ENCODE measurements at regions not wholly inside any gene's neighbourhood (a gene's known extent, or its start where the extent isn't known, plus 50 kb on each side); places are given as distances from the start of the nearest gene placed in this dataset.

DNA sequence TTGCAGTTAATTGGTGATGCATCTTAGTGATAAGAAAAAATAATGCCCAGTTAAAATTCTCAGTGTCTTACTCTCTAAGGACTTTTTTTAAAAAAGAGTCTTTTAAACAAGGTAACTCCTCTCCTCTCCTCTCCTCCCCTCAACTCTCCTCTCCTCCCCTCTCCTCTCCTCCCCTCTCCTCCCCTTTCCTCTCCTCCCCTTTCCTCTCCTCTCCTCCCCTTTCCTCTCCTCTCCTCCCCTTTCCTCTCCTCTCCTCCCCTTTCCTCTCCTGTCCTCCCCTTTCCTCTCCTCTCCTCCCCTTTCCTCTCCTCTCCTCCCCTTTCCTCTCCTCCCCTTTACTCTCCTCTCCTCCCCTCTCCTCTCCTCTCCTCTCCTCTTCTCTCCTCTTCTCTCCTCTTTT lies 675.9 kb upstream of the RBFOX1 start:
- TF ChIP-seq, protein P1, sequence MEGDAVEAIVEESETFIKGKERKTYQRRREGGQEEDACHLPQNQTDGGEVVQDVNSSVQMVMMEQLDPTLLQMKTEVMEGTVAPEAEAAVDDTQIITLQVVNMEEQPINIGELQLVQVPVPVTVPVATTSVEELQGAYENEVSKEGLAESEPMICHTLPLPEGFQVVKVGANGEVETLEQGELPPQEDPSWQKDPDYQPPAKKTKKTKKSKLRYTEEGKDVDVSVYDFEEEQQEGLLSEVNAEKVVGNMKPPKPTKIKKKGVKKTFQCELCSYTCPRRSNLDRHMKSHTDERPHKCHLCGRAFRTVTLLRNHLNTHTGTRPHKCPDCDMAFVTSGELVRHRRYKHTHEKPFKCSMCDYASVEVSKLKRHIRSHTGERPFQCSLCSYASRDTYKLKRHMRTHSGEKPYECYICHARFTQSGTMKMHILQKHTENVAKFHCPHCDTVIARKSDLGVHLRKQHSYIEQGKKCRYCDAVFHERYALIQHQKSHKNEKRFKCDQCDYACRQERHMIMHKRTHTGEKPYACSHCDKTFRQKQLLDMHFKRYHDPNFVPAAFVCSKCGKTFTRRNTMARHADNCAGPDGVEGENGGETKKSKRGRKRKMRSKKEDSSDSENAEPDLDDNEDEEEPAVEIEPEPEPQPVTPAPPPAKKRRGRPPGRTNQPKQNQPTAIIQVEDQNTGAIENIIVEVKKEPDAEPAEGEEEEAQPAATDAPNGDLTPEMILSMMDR (IDR thresholded peaks at IDR 0.05): no peak
- H3K4me3 ChIP-seq: no peak overlapping the region
- H3K27ac ChIP-seq: no peak overlapping the region
- H3K9ac ChIP-seq (ENCODE audit: low read depth in 2 of 2, low read length in 2 of 2): no peak overlapping the region
- H3K36me3 ChIP-seq: no peaks in the 10 kb centered on the region
- H3K9me3 ChIP-seq: no peaks in the 10 kb centered on the region
- no peaks in the 10 kb centered on the region for H3K27me3 ChIP-seq
- no peaks in the 10 kb centered on the region for H3K4me1 ChIP-seq
- intact Hi-C loops (cut with DNase I): no loop called here
- no peak for DNase-seq

DNA sequence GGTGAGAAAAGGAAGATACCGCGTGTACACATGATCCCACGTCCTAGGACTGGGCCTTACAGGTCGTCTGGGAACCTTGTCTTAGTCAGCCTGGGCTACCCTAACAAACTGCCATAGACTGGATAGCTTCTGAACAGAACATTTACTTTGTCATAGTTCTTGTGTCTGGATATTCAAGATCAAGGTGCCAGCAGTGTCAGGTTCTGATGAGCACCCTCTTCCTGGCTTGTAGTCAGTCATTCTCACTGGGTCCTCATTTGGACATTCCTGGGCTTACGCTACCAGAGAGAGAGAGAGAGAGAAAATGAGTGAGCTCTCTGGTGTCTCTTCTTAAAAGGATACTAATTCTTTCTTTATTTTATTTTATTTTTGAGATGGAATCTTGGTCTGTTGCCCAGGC lies 685.8 kb upstream of the RBFOX1 start:
- intact Hi-C loops (cut with DNase I): no loop called here
- H3K27me3 ChIP-seq: no peaks in the 10 kb centered on the region

DNA sequence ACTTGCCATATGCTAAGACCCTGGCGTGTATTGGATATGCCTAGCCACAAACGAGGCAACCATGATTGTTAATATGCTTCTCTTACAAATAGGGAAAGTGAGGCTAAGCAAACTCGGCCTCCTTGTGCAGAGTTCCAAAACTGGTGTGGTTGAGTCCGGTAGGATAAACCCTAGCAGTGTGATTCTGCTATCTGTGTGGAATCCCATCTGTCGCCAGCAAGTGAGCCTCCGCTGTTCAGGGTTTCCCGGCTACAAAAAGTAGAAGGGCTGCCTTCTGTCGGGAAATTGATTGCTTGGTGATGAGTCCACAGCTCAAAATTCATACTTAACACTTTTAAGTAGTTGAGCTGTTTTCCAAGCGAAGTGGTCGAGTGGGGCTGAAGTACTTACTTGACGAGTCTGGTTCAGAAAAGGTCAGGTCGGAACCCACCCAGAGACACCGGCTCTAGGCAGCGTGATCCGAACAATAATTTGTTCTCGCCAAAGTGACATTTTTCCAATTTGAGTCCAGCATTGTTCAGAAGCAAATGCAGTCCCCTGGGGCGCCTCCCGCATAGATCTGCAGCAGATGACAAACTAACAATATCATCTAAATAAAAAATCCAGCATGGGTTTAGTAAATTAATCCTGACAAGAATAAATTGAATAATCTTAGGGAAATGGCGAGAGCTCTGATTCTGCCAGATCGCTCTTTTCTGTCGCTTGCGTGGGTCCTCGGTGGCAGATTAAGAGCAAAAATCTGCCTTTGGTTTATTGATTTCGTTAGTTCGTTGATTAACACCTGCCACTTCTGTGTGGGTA lies 686.7 kb upstream of the RBFOX1 start:
- Histone ChIP-seq H3K36me3 (no peaks in the 10 kb centered on the region), H3K4me1 (no peaks in the 10 kb centered on the region), H3K27me3 (no peaks in the 10 kb centered on the region), H3K27ac (no peak overlapping the region), H3K4me3 (no peak overlapping the region), H3K9me3 (no peaks in the 10 kb centered on the region), H3K9ac (ENCODE audit: low read depth in 2 of 2, low read length in 2 of 2) (no peak overlapping the region)
- TF ChIP-seq, protein P1 (IDR thresholded peaks at IDR 0.05): no peak
- DNase-seq: no peak
- intact Hi-C loops (cut with DNase I): no loop called here

More for the DNA sequence above, 685.8 kb upstream of the RBFOX1 start:
- no peak overlapping the region for H3K4me3 ChIP-seq
- TF ChIP-seq, protein P1 (IDR thresholded peaks at IDR 0.05): no peak
- no peaks in the 10 kb centered on the region for H3K9me3 ChIP-seq
- H3K9ac ChIP-seq (ENCODE audit: low read depth in 2 of 2, low read length in 2 of 2): no peak overlapping the region
- DNase-seq: no peak
- no peak overlapping the region for H3K27ac ChIP-seq
- H3K4me1 ChIP-seq: no peaks in the 10 kb centered on the region
- H3K36me3 ChIP-seq: no peaks in the 10 kb centered on the region

DNA sequence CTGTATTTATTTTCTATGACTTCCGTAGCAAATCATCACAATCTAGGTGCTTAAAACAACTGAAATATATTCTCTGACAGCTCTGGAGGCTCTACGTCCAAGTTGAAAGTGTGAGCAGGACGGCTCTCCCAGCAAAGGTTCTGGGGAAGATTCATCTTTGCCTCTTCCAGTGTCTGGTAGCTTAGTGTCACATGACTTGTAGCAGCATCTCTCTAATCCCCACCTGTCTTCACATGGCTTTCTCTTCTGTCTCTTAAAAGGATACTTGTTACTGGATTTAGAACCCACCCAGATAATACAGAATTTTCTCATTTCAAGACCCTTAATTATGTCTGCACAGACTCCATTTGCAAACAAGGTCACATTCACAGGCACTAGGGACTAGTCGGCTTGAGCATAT lies 687.7 kb upstream of the RBFOX1 start:
- no peaks in the 10 kb centered on the region for H3K27me3 ChIP-seq
- TF ChIP-seq, protein P1 (IDR thresholded peaks at IDR 0.05): no peak
- no peaks in the 10 kb centered on the region for H3K4me1 ChIP-seq
- no peak overlapping the region for H3K9ac ChIP-seq (ENCODE audit: low read depth in 2 of 2, low read length in 2 of 2)
- no peak for DNase-seq
- H3K9me3 ChIP-seq: no peaks in the 10 kb centered on the region
- intact Hi-C loops (cut with DNase I): no loop called here
- no peaks in the 10 kb centered on the region for H3K36me3 ChIP-seq
- no peak overlapping the region for H3K27ac ChIP-seq
- H3K4me3 ChIP-seq: no peak overlapping the region

DNA sequence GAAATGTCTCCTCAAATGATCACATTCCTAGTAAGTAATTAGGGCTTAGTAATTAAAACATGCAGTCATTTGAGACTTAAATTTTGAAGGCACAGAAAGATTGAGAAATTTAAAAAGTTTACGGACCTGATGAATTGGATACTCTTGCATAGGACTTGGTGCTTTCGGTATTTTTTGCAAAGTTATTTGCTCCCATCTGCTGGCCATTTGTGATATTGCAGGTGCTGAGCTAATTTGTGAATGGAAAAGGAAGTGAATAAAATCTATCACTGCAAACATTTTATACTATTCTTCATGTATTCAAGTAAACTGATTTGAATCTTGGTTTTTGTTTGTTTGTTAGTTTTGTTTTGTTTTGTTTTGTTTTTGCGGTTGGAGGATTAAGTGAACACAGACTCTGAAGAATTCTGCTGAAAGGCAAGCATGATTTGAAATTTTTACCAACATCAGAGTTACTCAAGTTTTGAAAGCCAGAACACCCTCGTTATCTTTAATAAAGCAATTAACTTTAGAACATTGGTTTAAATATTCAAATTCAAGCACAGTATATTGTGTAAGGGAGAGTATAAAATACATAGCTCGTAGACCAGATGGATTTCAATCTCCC lies 689.5 kb upstream of the RBFOX1 start:
- Histone ChIP-seq H3K27ac (no peak overlapping the region), H3K4me3 (no peak overlapping the region), H3K27me3 (no peaks in the 10 kb centered on the region), H3K4me1 (no peaks in the 10 kb centered on the region), H3K9me3 (no peaks in the 10 kb centered on the region), H3K9ac (ENCODE audit: low read depth in 2 of 2, low read length in 2 of 2) (no peak overlapping the region), H3K36me3 (no peaks in the 10 kb centered on the region)
- DNase-seq: peak; percentile 61
- intact Hi-C loops (cut with DNase I): no loop called here
- TF ChIP-seq, protein P1 (IDR thresholded peaks at IDR 0.05): peak; percentile 80

Data from colonic mucosa (tissue), 4 donors.